ENCODE measurements at regions not wholly inside any gene's neighbourhood (a gene's known extent, or its start where the extent isn't known, plus 50 kb on each side); places are given as distances from the start of the nearest gene placed in this dataset.
A peak's percentile ranks its signal among the peaks of the same experiment; 100 is the strongest.

DNA sequence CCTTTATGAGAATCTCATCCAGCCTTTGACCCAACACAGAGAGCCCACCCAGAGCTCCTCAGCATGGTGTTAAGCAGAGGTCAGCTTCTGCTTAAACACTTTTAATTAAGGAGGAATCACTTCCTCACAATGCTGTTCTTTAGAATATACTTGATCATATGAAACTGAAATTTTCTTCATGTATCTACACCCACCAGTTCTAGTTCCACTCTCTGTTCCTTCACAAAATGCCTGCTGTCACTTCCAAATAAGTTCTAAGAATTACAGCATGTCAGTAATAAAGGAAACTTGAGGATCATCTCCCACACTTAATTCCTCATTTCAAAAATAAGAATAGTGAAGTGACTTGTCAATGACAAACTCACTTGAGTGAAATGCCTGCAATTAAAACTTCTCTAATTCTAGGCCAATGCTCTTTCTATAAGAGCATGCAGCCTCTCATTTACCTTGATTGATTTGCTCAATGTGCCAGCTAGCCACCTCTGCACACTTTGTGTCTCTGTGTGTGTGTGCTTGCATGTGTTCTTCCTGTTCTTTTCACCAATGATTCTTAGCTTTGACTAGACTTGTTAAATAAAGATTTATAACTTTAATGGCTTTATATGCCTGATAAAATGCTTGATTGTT, 356.3 kb downstream of the PLPP3 start:
- no peak for DNase-seq (ENCODE audit: low spot score)

DNA sequence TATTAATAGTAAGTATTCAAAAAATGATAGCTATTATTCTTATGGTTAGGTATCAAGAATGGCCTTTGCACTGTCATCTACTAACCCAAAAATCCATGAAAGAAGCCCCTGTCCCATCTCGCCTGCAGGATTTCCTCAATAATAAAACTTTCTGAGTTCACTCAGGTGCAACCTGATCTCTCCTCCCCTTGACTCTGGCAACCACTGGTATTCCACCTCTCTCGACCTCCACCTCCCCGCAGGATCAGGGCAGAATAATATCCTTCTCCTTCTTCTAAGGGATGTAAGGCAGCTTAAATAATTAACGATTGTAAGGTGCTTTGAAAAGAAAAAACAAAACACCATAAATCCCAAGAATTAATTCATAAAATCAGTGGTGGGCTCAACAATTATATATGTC, 359.3 kb downstream of the PLPP3 start:
- DNase-seq (ENCODE audit: low spot score) = no peak

DNA sequence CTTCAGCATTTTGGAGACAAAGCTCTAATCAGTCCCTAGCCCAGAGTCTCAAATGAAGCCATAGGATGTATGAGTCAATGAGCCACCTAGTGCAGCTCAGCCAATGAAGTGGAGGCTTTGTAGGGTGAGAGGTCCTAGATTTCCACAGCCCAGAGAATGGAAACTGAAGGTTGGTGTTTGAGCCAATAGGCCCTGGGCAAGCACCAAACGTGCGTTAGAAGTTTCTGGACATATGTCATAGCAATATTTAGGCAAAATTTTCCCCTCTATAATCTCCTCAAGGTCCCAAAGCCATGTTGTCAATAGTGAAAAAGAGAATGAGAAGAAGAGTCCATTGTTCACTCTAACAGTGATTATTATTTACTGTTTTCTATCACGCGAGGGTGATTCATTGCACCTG, 361.3 kb downstream of the PLPP3 start:
- no peak for DNase-seq (ENCODE audit: low spot score)

DNA sequence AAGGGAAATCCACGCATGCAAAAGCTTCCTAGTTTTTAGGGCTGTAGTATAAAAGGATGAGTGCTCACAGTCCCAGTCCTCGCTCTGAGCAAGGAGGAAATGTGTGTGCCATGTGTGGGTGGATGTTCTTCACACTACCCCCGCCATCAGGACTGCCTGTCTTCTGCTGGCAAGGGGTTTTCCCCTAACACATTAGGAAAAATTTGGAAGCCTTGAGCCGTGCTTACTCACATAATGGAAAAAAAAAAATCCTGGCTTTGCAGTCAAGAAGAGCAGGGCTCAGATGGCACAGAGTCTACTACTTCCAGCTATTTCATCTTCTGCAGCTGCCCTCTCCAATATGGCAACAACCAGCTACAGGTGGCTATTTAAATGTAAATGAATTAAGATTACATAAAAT, 363.1 kb downstream of the PLPP3 start:
- DNase-seq (ENCODE audit: low spot score) = no peak

DNA sequence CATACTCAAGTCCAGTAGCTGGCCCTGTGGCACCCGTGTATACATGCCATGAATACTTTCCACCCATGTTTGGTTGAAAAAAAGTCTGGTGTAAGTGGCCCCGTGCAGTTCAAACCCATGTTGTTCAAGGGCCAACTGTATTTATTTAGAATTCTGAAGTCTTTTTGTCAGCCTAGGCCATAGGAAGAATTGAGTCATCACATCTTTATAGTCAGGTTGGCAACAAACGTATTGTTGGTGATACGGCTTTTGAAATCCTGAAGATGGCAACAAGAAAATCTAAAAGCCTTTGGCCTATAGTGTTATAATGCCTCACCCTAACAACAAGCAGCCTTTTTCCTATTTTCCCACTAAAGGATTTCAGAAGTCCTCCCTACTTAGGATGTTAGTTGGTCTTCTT, 363.6 kb downstream of the PLPP3 start:
- no peak for DNase-seq (ENCODE audit: low spot score)

DNA sequence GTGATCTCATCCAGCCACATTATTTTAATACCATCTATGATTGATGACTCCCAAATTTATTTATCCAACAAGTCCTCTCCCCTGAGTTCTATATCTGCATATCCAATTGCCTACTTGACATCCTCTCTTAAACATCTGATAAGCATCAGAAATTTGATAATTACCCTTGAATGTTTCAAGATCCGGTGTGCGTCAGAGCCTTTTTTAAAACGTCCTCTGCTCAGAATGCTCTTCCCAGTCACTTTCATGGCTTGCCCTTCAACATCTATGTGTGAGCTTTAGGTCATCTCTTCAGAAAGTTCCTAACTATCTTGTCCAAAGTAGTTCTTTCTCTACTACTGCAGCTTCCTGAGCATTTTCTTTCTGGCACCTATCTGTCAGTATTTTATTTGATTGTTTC, 364.3 kb downstream of the PLPP3 start:
- DNase-seq (ENCODE audit: low spot score) = no peak

DNA sequence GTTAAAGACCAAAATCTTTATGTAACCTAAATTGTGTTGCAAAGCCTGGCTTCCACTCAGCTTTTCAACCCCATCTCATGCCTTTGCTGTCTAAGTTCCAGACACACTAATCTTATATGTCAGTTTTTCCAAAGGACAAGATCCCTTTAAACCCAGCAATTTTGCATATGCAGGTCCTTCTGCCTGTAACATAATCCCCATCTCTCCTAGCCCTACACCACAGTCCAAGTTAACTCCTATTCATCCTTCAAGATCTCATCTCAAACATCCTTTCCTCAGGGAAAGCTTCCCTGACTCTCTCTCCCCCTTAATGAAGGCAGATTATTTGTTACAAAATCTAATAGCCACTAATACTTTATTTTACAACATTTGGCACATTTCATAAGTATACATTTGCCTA, 366.3 kb downstream of the PLPP3 start:
- no peak for DNase-seq (ENCODE audit: low spot score)

DNA sequence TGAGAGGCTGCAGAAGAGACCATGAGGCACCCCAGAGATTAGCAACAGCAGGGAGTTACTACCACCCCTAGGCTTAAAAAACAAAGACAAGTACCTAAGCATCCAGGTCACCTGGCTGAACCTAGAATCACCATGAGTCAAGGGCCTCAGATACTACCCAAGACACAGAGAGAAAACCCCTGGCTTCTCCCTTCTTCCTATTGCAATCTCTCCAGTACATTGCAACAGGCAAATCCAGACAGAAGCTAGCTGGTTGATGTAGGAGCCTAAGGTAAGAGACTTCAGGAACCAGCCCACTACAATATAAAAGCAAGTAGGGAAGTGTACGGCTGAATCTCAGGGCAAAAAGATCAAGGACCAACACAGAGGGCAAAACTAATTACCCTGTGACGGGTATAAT, 367.2 kb downstream of the PLPP3 start:
- no peak for DNase-seq (ENCODE audit: low spot score)

DNA sequence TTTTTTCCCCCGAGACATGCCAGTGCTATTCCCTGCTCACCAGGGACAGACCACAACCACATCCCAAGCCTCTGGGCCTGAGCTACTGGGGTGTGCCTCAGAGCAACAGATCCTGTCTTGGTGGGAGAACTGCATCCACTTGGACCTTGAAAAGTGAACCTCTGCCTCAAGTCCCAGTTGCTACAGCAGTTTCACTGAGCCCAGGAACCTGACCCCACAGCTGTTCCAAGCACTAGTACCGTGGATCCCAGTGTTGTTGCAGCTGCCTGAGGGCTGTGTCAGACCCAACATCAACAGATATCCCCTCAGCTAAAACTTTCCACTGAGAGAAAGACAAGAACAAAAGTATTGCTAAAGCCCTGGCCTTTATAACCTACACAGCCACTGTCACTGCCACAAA, 373.0 kb downstream of the PLPP3 start:
- DNase-seq (ENCODE audit: low spot score) = no peak

DNA sequence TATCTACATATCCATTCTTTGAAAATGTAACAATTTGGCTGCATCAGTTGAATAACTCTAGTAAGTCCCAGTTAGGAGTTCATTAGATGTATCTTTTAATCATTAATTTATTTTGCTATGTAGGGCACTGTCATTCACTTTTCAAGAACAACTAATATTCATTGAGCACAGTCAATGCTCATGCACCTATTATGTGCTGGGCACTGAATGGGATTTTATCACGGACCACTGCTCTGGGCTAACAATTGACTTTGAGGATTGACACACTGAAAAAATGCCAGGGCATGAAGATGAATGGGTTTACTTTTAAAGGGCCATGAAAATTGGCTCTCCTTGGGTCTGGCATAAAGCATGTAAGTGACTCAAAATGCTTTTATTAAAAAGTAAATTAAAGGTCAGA, 375.2 kb downstream of the PLPP3 start:
- no peak for DNase-seq (ENCODE audit: low spot score)

DNA sequence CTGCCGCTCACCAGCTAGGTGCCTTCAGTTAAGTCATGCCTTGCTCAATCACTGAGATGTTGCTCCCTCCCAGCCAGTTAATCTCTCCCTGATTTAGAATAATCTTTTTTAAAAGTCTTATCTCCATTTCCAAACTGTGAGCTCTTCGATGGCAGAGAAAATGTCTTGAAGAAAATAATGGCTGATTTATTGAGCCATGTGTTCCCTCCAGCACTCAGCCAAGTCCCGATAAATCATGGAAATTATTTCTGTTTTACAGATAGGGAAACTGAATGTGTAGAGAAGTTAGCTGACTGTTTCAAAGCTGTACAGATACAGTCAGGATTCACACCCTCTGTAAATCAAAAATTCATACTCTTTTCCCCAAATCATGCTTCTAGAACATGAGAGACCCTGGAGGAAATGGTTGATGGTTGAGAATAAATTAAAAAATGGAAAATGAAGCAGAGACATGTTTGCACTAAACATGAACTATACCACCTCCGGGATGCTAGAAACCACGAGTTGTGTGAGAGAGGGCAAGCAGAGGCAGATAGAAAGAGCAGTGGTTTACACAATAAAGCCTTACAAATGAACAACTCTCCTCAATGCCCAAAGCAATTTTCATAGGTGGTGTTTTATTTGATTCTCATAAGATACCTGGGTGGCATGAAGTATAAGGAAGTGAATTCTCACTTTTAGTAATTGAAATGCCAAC, 376.4 kb downstream of the PLPP3 start:
- no peak for DNase-seq (ENCODE audit: low spot score)

DNA sequence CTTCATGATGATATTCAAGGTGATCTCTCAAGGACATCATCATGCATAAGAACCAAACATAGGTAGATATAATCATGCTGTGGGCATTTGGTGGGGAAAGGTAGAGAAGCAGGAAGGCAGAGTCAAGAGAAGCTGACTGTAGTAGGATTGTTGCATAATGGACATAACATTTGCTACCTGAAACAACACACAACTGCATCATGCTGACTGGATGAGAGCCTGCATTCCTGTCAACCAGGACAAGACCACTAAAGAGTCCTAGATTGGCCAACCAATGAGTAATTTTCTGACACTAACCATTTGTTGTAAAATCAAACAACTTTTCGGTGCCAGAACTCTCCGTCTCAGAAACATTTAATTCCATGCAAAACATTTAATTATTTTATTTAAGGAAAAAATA, 377.2 kb downstream of the PLPP3 start:
- no peak for DNase-seq (ENCODE audit: low spot score)

DNA sequence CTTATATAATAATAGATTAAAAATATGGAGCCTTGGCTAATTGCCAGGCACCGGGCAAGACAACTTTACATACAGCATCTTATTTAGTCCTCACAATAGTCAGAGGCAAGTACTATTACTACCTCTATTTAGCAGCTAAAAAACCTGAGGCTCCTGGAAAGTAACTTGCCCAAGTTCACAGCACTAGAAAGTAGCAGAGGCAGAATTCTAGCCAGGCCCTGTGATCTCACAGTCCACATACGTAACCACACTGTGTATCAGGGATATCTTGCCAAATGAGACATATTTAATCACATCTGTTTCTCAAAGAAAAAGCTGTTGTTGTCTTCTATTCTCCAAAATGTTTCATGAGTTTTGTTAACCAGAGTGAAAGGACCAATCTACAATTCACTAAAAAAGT, 378.5 kb downstream of the PLPP3 start:
- DNase-seq (ENCODE audit: low spot score) = no peak

DNA sequence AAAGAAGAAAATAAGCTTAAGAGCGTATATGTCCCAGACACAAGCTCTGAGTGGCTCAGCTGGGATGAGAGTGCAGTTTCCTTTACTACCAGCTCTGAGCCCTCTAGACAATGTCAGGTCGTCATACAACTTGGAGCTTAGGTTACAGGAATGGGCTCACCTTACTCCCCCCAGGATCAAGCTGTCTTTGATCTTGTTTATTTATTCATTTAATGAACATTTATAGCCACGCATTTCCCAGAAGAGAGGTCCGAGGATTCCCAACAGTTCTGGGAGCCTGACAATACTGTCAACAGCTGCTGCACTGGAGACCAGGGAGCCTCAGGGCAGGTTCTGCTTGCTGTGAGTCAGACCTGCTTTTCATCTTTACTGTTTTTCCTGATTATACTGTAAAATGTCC, 378.9 kb downstream of the PLPP3 start:
- DNase-seq (ENCODE audit: low spot score) = no peak

DNA sequence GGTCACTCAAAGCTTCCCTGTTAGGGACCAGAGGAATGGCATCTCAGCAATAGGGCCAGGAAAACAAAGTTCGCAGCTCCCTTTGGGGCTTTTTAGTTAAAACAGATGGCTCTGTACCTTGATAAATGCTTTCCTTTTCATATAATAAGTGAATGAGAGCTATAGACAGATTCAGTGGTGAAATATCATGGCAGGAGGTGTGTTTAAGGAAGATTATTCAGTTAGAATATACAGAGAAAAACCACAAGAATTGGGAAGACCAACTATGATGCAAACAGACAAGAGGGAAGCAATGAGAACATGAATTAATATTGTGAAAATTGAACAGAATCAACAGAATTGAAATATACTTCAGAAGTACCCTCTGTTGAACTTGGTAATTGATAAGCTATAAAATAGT, 379.4 kb downstream of the PLPP3 start:
- DNase-seq (ENCODE audit: low spot score) = no peak

DNA sequence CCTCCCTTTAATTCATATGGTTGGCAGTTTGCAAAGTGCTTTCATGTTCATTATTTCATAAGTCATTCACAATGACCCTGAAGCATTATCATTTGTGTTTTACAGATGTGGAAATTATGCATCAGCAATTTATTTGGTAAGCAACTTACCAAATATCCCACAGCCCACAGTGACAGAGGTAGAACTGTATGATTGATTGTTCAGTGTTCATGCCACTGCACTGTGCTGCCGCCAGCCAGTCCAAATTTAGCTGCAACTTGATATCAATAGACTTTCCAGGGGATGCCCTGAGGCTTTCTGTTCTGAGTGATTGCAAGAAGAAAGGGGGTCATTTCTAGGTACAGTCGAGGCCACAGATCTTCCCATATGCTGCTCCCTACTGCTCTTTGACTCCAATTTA, 380.3 kb downstream of the PLPP3 start:
- no peak for DNase-seq (ENCODE audit: low spot score)

DNA sequence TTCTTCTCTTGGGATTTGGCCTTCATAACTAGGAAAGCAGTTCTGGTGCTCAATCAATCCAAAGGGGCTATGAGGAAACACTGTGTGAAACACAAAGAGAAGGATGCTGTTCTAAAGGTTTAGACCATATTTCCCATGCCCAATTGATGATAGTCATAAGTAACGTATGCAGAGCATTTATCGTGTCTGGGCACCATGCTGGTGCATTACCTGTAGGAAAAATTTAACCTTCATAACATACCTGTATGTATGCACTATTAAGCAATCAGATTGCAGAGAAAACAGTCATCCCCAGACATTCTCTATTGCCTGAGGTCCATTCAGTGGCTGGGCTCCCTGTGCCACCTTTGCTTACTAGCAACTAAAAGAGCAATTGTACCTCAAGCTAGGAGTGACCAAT, 381.4 kb downstream of the PLPP3 start:
- no peak for DNase-seq (ENCODE audit: low spot score)

DNA sequence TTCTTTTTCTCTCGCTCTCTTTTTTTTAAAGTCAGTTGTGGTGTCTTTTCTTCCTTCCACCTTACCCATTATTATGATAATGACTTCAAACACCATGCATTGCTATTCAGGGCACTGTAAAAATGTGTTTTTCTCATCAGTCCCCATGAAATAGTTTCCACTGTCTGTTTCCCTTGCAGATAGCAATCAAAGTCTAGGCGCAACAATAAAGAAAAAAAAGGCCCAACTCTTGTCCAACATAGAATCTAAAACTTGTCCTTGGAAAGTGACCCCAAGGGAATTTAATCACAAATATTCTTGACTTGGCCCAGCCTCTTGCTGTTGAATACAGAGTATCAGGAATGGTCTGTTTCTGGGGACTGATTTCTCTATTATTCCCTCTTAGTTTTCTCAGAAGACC, 382.5 kb downstream of the PLPP3 start:
- DNase-seq (ENCODE audit: low spot score) = no peak

DNA sequence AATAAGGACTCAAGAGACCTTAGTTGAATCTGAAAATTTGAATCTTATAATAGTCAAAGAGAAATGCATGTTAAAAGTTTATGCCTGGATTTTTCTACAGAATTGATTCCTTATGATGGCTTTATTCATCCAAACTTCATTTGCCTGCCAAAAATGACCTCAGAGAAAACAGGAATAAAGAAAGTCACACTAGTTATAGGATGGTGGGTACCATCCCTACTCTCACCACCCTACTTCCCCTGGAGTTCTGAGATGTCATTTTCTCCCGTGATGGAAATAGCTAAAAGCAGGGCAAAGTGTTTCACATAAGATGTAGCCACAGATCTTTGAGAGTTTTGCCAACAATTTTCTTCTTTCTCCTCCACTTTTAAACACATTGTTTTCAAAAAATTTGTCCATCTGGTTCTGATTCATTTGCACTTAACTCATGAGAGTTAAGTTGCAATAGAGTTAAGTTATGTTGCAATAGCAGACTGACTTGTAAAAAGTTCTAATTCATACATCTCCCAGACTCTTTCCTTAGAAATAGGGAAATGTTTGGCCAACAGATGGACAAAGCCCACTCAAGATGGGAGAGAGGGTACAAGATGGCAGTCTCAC, 384.6 kb downstream of the PLPP3 start:
- DNase-seq (ENCODE audit: low spot score) = no peak

DNA sequence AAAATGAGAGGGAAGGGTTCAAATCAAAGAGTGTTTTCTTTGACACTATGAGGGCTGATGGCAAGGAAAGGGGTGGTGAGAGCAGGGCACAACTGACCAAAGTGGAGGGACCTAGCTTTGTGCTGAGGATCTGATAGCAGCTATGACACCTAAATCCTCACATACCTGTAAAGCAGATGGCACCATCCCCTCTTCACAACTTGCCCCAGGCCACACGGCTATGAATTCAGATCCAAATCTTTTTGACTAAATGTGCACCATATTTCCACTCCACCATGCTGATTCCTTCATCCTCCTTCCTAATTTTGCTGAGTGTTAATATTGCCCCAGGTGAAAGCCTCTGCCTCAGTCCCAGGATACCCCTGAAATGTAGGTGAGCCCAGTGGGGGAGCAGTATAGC, 385.7 kb downstream of the PLPP3 start:
- DNase-seq (ENCODE audit: low spot score) = no peak

DNA sequence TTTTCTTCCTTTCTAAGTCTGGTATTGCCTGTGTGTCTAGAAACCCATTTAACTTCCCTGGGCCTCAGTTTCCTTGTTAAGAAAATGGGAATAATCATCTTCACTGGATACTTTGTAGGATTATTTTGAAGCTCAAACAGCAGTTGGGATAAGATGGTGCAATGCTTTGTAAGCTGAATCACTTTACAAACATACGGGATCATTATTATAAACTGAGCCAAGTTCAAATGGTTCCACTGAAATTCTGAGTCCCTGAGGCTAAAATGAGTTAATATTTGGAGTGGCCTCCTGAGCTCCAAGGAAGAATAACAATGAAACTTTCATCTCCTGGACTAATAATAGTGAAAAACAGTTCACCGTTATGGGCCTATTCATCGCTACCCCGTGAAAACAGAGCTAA, 388.0 kb downstream of the PLPP3 start:
- no peak for DNase-seq (ENCODE audit: low spot score)

DNA sequence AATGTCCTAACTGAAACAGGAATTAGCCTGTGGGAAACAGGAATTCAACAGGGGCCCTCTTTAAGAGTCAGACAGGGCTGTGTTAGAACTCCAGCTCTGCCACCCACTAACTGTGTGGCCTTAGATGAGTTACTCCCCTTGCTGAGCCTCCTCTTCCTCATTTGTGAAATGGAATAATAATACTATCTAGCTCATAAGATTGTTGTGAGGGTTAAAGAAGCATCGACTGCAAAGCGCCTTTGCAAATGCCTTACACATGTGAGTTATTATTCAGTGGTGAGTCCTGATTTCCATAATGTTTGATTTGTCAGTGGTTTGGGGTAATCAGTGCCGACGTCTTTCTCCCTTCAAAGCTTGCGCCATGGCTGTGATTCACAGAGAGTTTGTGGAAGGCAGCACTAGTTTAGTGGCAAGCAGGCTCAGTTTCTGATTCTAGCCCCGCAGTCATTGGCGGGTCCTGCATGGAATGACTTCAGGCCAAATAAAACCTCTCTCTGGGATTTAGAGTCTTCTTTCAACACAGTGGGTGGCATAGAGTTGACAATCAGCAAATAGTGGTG, 388.5 kb downstream of the PLPP3 start:
- DNase-seq (ENCODE audit: low spot score) = no peak

DNA sequence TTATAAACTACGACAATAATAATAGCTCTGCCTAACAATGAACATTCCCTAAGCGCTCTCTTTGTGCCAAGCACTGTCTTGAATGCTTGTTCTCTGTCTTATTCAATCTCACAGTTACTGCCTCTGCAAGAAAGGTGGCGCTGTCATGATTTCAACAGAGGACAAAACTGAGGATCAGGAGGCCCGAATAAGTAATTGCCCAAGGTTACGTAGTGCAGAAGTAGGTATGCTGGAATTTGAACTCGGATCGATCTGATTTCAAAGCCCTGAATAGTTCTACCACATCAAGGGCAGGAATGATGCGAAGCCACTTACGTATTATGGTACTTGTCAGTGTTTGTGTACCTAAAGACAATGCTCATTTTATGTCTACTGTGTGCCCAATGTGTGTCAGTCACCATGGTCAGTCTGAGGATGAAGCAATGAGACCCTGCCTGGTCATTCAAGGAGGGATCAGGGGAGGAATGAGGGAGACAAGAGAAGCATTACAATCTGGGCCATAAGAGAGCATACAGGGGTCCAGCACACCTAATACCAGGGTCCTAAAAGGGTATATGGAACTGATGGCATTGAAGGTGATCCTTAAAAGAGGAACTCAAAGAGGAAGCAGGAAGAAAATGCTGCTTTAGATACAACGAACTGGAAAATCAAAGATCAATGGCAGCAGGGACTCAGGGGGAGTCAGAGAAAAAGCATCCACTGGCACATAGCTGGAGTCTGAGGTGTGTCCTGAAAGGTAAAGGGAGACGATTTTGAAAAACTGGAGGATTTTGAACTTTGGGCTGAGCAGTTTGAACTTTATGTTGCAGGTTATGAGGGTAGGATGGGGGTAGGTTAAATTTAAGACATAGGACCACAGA, 389.2 kb downstream of the PLPP3 start:
- DNase-seq (ENCODE audit: low spot score) = peak; percentile 50
